ENCODE measurements at regions not wholly inside any gene's neighbourhood (a gene's known extent, or its start where the extent isn't known, plus 50 kb on each side); places are given as distances from the start of the nearest gene placed in this dataset.

- TF ChIP-seq CTCF (IDR thresholded peaks at IDR 0.05; ENCODE audit: poor library complexity) (no peak), EZH2phosphoT487 (IDR thresholded peaks at IDR 0.05; ENCODE audit: low read depth, severe bottlenecking, unreplicated experiment) (peak; percentile 86)
Measured at GRCh38 chr11:82003671-82004515, 729.8 kb downstream of the FAM181B start.
